ENCODE measurements at regions not wholly inside any gene's neighbourhood (a gene's known extent, or its start where the extent isn't known, plus 50 kb on each side); places are given as distances from the start of the nearest gene placed in this dataset.

- no peak overlapping the region for H3K4me3 ChIP-seq (ENCODE audit: low read length)
- no peak for TF ChIP-seq CTCF (conservative IDR thresholded peaks at IDR 0.05; ENCODE audit: low read depth, low read length)
- DNase-seq (ENCODE audit: low read depth), result no peak
Observed at GRCh38 chr11:116459185-116460045, 313.4 kb downstream of the BUD13 start.

DNA sequence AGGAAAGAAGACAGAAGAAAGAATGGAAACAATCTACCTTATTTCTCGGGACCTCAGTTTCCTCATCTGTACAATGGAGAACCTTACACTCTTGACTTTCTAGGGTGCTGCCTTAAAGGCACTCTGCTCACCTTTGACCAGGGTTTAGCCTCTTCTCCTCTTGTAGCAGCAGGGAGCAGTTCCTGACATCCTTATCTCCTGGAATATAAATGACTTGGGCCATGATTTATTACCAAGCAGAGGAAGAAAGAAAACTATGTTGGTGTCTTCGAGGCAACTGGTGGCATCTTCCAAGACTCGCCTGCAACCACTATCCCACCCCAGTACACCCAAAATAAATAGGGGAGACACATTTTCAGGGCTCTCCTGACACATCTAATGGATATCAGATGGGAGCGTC, 314.2 kb downstream of the BUD13 start:
- DNase-seq (ENCODE audit: low read depth), result no peak
- no peak overlapping the region for H3K4me3 ChIP-seq (ENCODE audit: low read length)
- no peak for TF ChIP-seq CTCF (conservative IDR thresholded peaks at IDR 0.05; ENCODE audit: low read depth, low read length)

GRCh38 chr11:116457336-116458007, 315.3 kb downstream of the BUD13 start:
- no peak for DNase-seq (ENCODE audit: low read depth)
- no peak for TF ChIP-seq CTCF (conservative IDR thresholded peaks at IDR 0.05; ENCODE audit: low read depth, low read length)
- no peak overlapping the region for H3K4me3 ChIP-seq (ENCODE audit: low read length)

DNA sequence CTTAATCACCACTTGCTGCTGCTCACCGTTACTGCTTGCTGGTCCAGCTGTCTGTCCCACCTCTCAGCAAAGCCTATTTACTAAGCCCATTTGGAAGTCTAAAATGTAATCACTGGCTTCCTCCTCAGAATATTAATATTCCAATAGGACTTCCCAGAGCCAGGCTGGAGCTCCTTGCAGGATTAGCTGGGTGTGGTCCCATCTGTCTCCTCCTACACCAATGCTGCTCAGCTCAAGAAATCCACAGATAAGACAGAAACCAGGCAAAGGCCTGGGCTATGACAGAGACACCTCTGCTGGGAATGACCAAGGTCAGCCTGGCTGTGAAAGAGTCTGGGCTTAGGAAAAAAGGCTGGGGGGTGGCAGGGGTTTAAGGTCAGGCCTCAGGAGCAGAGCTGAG, 317.8 kb downstream of the BUD13 start:
- no peak overlapping the region for H3K4me3 ChIP-seq (ENCODE audit: low read length)
- DNase-seq (ENCODE audit: low read depth), result no peak
- TF ChIP-seq CTCF (conservative IDR thresholded peaks at IDR 0.05; ENCODE audit: low read depth, low read length), result no peak

- no peak for DNase-seq (ENCODE audit: low read depth)
Observed at GRCh38 chr11:116454020-116454645, 318.7 kb downstream of the BUD13 start.

GRCh38 chr11:116452461-116452860, 320.3 kb downstream of the BUD13 start:
- DNase-seq (ENCODE audit: low read depth), result no peak
- TF ChIP-seq CTCF (conservative IDR thresholded peaks at IDR 0.05; ENCODE audit: low read depth, low read length), result no peak
- H3K4me3 ChIP-seq (ENCODE audit: low read length), result no peak overlapping the region

More at GRCh38 chr11:116454020-116454645, 318.7 kb downstream of the BUD13 start:
- H3K4me3 ChIP-seq (ENCODE audit: low read length), result no peak overlapping the region
- TF ChIP-seq CTCF (conservative IDR thresholded peaks at IDR 0.05; ENCODE audit: low read depth, low read length), result peak; percentile 53

All from retinal pigment epithelial cell (primary cell).